ENCODE measurements at regions not wholly inside any gene's neighbourhood (a gene's known extent, or its start where the extent isn't known, plus 50 kb on each side); places are given as distances from the start of the nearest gene placed in this dataset.

- Mint-ChIP-seq H3K4me1 (no peaks in the 10 kb centered on the region), H3K36me3 (no peaks in the 10 kb centered on the region), H3K27ac (no peak overlapping the region), H3K4me3 (no peak overlapping the region), H3K9me3 (peaks cover 24% of the 10 kb centered on the region), H3K27me3 (ENCODE audit: low read depth) (no peaks in the 10 kb centered on the region)
- DNase-seq (ENCODE audit: low spot score in 2 of 2, unreplicated experiment in 2 of 2) = no peak
- no peak for TF ChIP-seq CTCF (IDR thresholded peaks at IDR 0.05; ENCODE audit: unreplicated experiment)
These were observed 497.6 kb downstream of the MEI4 start for GRCh38 chr6:78150425-78150824.

- Mint-ChIP-seq H3K36me3 (no peaks in the 10 kb centered on the region), H3K27ac (no peak overlapping the region), H3K27me3 (ENCODE audit: low read depth) (no peaks in the 10 kb centered on the region), H3K4me1 (no peaks in the 10 kb centered on the region), H3K4me3 (no peak overlapping the region), H3K9me3 (peaks cover 15% of the 10 kb centered on the region)
- no peak for DNase-seq (ENCODE audit: low spot score in 2 of 2, unreplicated experiment in 2 of 2)
- TF ChIP-seq CTCF (IDR thresholded peaks at IDR 0.05; ENCODE audit: unreplicated experiment) = no peak
These were observed 501.1 kb downstream of the MEI4 start for GRCh38 chr6:78153976-78154375.

GRCh38 chr6:78157606-78158005 lies 504.8 kb downstream of the MEI4 start:
- Mint-ChIP-seq H3K27me3 (ENCODE audit: low read depth) (no peaks in the 10 kb centered on the region), H3K27ac (no peak overlapping the region), H3K36me3 (no peaks in the 10 kb centered on the region), H3K9me3 (no peaks in the 10 kb centered on the region), H3K4me1 (no peaks in the 10 kb centered on the region), H3K4me3 (no peak overlapping the region)
- DNase-seq (ENCODE audit: low spot score in 2 of 2, unreplicated experiment in 2 of 2) = no peak
- no peak for TF ChIP-seq CTCF (IDR thresholded peaks at IDR 0.05; ENCODE audit: unreplicated experiment)

GRCh38 chr6:78188891-78189290 lies 536.1 kb downstream of the MEI4 start:
- DNase-seq (ENCODE audit: low spot score in 2 of 2, unreplicated experiment in 2 of 2) = no peak
- no peaks in the 10 kb centered on the region for H3K4me1 Mint-ChIP-seq
- TF ChIP-seq CTCF (IDR thresholded peaks at IDR 0.05; ENCODE audit: unreplicated experiment) = no peak
- H3K27ac Mint-ChIP-seq = no peak overlapping the region
- H3K36me3 Mint-ChIP-seq = no peaks in the 10 kb centered on the region
- H3K4me3 Mint-ChIP-seq = no peak overlapping the region
- H3K9me3 Mint-ChIP-seq = peaks cover 15% of the 10 kb centered on the region
- H3K27me3 Mint-ChIP-seq (ENCODE audit: low read depth) = no peaks in the 10 kb centered on the region

- no peak for DNase-seq (ENCODE audit: low spot score in 2 of 2, unreplicated experiment in 2 of 2)
- H3K36me3 Mint-ChIP-seq = no peaks in the 10 kb centered on the region
- H3K27ac Mint-ChIP-seq = no peak overlapping the region
- H3K4me3 Mint-ChIP-seq = no peak overlapping the region
- no peak for TF ChIP-seq CTCF (IDR thresholded peaks at IDR 0.05; ENCODE audit: unreplicated experiment)
- no peaks in the 10 kb centered on the region for H3K4me1 Mint-ChIP-seq
- peaks cover 8% of the 10 kb centered on the region for H3K27me3 Mint-ChIP-seq (ENCODE audit: low read depth)
- H3K9me3 Mint-ChIP-seq = peaks cover 15% of the 10 kb centered on the region
These were observed 539.2 kb downstream of the MEI4 start for GRCh38 chr6:78192057-78192456.

GRCh38 chr6:78199044-78199443 lies 546.2 kb downstream of the MEI4 start:
- H3K36me3 Mint-ChIP-seq = no peaks in the 10 kb centered on the region
- no peak for TF ChIP-seq CTCF (IDR thresholded peaks at IDR 0.05; ENCODE audit: unreplicated experiment)
- no peak for DNase-seq (ENCODE audit: low spot score in 2 of 2, unreplicated experiment in 2 of 2)
- no peaks in the 10 kb centered on the region for H3K4me1 Mint-ChIP-seq
- H3K4me3 Mint-ChIP-seq = no peak overlapping the region
- no peak overlapping the region for H3K27ac Mint-ChIP-seq
- H3K27me3 Mint-ChIP-seq (ENCODE audit: low read depth) = peaks cover 7% of the 10 kb centered on the region
- no peaks in the 10 kb centered on the region for H3K9me3 Mint-ChIP-seq

Measured in mesothelial cell of epicardium (in vitro differentiated cells).